AG08396 (cell line): ENCODE measurements at regions not wholly inside any gene's neighbourhood (a gene's known extent, or its start where the extent isn't known, plus 50 kb on each side); places are given as distances from the start of the nearest gene placed in this dataset.
A peak's percentile ranks its signal among the peaks of the same experiment; 100 is the strongest.
"Not testable (repeated sequence)": the region's sequence is repeated elsewhere in the genome, so short reads cannot be mapped to it uniquely, and the experiment has no call there.

ENCODE experiments used
- DNase-seq: peaks from one replicate; pipeline ENCODE4 v3.0.0; 2012; ENCODE audit warnings: low spot score, mixed read lengths

- DNase-seq: no peak
These were observed 128.0 kb downstream of the ATP23 start for GRCh38 chr12:58069268-58069963.

GRCh38 chr12:58071994-58072393, 130.6 kb downstream of the ATP23 start:
- DNase-seq: no peak

- no peak for DNase-seq
These were observed 132.9 kb downstream of the ATP23 start for GRCh38 chr12:58074259-58074658.

- DNase-seq: no peak
These were observed 138.4 kb downstream of the ATP23 start for GRCh38 chr12:58079806-58080205.

GRCh38 chr12:58081488-58081887, 140.1 kb downstream of the ATP23 start:
- no peak for DNase-seq

- no peak for DNase-seq
These were observed 141.6 kb downstream of the ATP23 start for GRCh38 chr12:58082996-58083395.

GRCh38 chr12:58086006-58086405, 144.6 kb downstream of the ATP23 start:
- no peak for DNase-seq

GRCh38 chr12:58086930-58087329, 145.6 kb downstream of the ATP23 start:
- no peak for DNase-seq

- DNase-seq: no peak
These were observed 146.2 kb downstream of the ATP23 start for GRCh38 chr12:58087423-58088127.

- no peak for DNase-seq
These were observed 148.2 kb downstream of the ATP23 start for GRCh38 chr12:58089588-58089987.

- no peak for DNase-seq
These were observed 149.3 kb downstream of the ATP23 start for GRCh38 chr12:58090685-58091084.

- DNase-seq: no peak
These were observed 153.6 kb downstream of the ATP23 start for GRCh38 chr12:58095002-58095401.

- DNase-seq: no peak
These were observed 156.4 kb downstream of the ATP23 start for GRCh38 chr12:58097741-58098140.

- no peak for DNase-seq
These were observed 158.1 kb downstream of the ATP23 start for GRCh38 chr12:58099476-58099875.

- DNase-seq: no peak
These were observed 163.0 kb downstream of the ATP23 start for GRCh38 chr12:58104351-58104755.

GRCh38 chr12:58105225-58106119, 164.1 kb downstream of the ATP23 start:
- DNase-seq: peak; percentile 17

- no peak for DNase-seq
These were observed 164.8 kb downstream of the ATP23 start for GRCh38 chr12:58106195-58106594.

- no peak for DNase-seq
These were observed 175.8 kb downstream of the ATP23 start for GRCh38 chr12:58117201-58117600.

GRCh38 chr12:58117667-58118066, 176.3 kb downstream of the ATP23 start:
- DNase-seq: no peak

GRCh38 chr12:58125761-58126160, 184.4 kb downstream of the ATP23 start:
- DNase-seq: not testable (repeated sequence)

GRCh38 chr12:58131986-58132755, 190.8 kb downstream of the ATP23 start:
- DNase-seq: no peak

GRCh38 chr12:58138424-58138823, 197.1 kb downstream of the ATP23 start:
- no peak for DNase-seq
